ENCODE measurements at regions not wholly inside any gene's neighbourhood (a gene's known extent, or its start where the extent isn't known, plus 50 kb on each side); places are given as distances from the start of the nearest gene placed in this dataset.

DNA sequence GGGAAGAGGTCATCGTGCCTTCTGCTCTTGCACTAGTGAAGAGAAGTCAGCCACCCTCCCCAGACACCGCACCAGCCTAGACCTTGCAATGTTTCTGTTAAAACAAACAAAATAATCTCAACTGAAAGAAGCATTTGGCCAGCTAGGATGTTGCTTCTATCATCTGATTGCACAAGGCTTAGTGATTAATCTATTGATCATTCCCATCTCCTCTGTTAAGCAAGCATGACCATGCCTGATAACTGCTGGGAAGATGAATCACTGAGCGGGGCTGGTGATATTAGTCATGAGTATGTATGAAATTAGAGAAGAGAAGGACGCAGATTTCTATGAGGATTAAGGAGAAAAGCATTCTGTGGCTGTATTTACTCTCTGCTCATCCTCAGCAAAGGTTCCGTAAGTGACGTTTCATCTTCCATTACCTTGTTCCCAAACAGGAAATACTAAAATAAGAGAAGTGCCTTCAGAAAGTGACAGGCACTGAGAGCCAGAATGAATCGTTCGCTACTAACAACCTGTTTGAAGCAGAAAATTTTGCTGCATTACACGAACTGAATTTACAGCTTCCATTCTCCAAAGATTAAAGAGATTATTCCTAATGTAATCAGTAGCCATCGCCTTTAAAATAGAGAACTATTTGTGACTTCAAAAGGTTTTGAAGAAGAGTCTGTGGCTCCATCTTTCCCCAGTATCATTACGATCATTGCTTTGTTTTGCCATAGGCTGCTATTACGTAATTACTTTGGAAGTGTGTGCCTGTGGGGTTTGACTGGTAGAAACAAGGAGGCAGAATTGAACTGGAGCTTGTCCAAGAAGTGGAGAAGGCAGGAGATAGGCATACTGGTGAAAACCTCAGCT, 219.1 kb downstream of the MED10 start:
- Histone ChIP-seq H3K4me3 (no peak overlapping the region), H3K4me1 (no peaks in the 10 kb centered on the region), H3K36me3 (no peaks in the 10 kb centered on the region), H3K27ac (no peak overlapping the region), H3K9me3 (no peaks in the 10 kb centered on the region), H3K27me3 (peaks cover 0 to 3% (median 0%) of the 10 kb centered on the region in 9 donors)
- intact Hi-C loops (cut with DNase I), result no loop called here
- TF ChIP-seq POLR2A (IDR thresholded peaks at IDR 0.05) (no peak), CTCF (IDR thresholded peaks at IDR 0.05) (no peak)
- no peak for ATAC-seq
- no peak for DNase-seq
- WGBS, 4 donors, result 74 to 76% (median 76%) methylated on average over 12 of the region's 12 CpGs

DNA sequence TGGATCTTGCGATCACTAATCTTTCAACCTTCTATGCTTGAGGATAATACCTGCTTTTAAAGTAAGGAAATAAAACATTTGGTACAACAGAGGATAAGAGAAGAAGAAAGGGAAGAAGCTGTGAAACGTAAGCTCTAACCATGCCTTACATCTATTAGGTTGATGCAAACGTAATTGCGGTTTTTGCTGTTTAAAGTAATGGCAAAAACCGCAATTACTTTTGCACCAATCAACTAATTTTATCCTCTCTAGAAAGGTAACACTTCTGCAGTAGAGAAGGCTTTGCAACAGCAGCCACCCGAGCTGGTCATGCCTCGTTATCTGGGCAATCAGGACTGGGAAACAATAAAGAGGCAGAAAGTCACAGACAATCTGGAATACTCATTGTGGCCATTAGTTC, 224.1 kb downstream of the MED10 start:
- H3K9me3 ChIP-seq, result no peaks in the 10 kb centered on the region
- no peaks in the 10 kb centered on the region for H3K4me1 ChIP-seq
- H3K36me3 ChIP-seq, result no peaks in the 10 kb centered on the region
- ATAC-seq (no peak), DNase-seq (no peak)
- no peak for TF ChIP-seq POLR2A (IDR thresholded peaks at IDR 0.05)
- TF ChIP-seq CTCF (IDR thresholded peaks at IDR 0.05), result no peak
- no peaks in the 10 kb centered on the region for H3K27me3 ChIP-seq
- no peak overlapping the region for H3K27ac ChIP-seq
- intact Hi-C loops (cut with DNase I), result no loop called here
- 73 to 83% (median 78%) methylated on average over 7 of the region's 7 CpGs for WGBS, 4 donors
- H3K4me3 ChIP-seq, result no peak overlapping the region

DNA sequence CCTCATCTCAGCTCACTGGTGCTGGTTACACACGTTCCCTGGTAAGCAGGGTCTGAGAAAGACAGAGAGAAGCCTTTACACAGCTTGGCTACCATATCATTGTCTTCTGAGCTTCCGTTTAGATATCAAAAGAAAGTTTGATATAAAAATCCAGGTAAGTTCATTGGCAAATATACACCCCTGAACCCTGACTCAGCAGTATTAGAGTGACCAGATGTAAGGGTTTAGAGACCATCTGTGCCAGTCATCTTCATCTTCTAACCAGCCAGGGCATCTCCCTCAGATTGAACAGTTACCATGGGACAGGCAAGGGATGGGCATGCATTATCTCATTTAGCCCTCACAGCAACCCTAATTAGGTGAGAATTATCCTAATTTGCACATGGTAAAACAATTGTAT, 232.1 kb downstream of the MED10 start:
- no peaks in the 10 kb centered on the region for H3K36me3 ChIP-seq
- no peaks in the 10 kb centered on the region for H3K9me3 ChIP-seq
- 75 to 79% (median 76%) methylated on average over 2 of the region's 2 CpGs for WGBS, 4 donors
- H3K27ac ChIP-seq, result no peak overlapping the region
- intact Hi-C loops (cut with DNase I), result no loop called here
- peaks cover 0 to 5% (median 0%) of the 10 kb centered on the region in 9 donors for H3K27me3 ChIP-seq
- TF ChIP-seq POLR2A (IDR thresholded peaks at IDR 0.05) (no peak), CTCF (IDR thresholded peaks at IDR 0.05) (no peak)
- no peak overlapping the region for H3K4me3 ChIP-seq
- ATAC-seq (no peak), DNase-seq (no peak)
- H3K4me1 ChIP-seq, result no peaks in the 10 kb centered on the region

GRCh38 chr5:6145616-6146237, 232.6 kb downstream of the MED10 start:
- Histone ChIP-seq H3K9me3 (no peaks in the 10 kb centered on the region), H3K27ac (no peak overlapping the region), H3K36me3 (no peaks in the 10 kb centered on the region), H3K27me3 (peaks cover 0 to 5% (median 0%) of the 10 kb centered on the region in 9 donors), H3K4me1 (no peaks in the 10 kb centered on the region), H3K4me3 (no peak overlapping the region)
- WGBS, 4 donors, result 78 to 88% (median 83%) methylated on average over 4 of the region's 4 CpGs
- intact Hi-C loops (cut with DNase I), result no loop called here
- TF ChIP-seq POLR2A (IDR thresholded peaks at IDR 0.05), result no peak
- TF ChIP-seq CTCF (IDR thresholded peaks at IDR 0.05), result no peak
- ATAC-seq (no peak), DNase-seq (no peak)

All from heart left ventricle (tissue), 16 donors.